ENCODE measurements at regions not wholly inside any gene's neighbourhood (a gene's known extent, or its start where the extent isn't known, plus 50 kb on each side); places are given as distances from the start of the nearest gene placed in this dataset.
"Not testable (repeated sequence)": the region's sequence is repeated elsewhere in the genome, so short reads cannot be mapped to it uniquely, and the experiment has no call there.

DNA sequence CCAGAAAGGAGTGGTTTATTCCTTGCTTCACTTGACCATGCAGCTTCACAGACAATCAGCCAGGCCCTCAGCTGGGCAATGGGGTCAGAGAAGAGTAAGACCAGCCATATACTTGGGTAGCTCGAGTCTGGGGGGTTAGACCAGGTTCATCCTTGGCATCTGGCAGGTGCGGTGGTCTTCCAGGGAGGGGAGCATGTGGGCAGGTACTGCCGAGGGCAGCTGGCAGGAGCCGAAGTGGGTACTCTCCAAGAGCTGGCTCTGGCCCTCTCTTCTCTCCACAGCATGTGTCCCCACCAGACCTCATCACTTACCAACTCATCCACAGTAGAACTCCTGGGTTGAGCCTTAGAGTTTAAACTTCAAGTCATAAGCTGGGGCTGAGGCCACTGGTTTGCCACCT is 156.8 kb downstream of the FOXD2 start:
- DNase-seq (ENCODE audit: low read depth), result no peak

DNA sequence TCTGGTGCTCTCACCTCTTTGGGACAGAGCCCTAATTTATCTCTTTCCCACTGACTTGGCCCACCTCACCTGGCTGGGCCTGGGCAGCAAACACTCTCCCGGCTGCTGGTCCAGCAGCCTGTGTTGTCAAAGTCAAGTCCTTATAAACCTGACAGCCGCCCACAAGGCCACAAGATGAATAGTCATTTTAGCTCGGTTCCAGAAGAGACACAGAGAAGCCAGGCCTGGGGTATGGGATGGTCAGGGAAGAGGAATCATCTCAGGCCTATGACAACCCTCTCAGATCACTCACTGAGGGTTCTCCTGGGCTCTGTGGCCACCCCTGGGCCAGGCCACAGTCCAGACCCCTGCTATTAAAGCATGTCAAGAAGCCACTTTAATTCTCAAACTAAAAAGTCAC is 158.5 kb downstream of the FOXD2 start:
- no peak for DNase-seq (ENCODE audit: low read depth)

DNA sequence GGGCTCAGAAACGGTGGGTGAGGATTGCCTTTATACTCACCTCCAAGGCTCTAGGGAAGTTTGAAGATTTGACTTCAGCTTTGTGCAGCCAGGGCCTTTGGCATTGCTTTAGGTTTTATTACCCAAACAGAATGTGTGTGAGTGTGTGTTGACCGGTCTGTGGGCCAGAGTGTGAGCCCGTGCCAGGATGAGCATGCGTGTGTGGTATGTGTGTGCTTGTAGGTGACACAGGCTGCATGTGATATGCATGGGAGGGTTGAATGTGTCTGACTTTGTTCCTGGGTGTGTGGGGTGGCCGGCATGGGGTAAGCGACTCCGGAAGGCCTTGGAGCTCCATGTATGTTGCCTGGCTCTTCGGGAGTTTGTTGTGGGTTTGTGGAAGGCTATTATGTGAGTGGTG is 160.5 kb downstream of the FOXD2 start:
- DNase-seq (ENCODE audit: low read depth), result no peak

DNA sequence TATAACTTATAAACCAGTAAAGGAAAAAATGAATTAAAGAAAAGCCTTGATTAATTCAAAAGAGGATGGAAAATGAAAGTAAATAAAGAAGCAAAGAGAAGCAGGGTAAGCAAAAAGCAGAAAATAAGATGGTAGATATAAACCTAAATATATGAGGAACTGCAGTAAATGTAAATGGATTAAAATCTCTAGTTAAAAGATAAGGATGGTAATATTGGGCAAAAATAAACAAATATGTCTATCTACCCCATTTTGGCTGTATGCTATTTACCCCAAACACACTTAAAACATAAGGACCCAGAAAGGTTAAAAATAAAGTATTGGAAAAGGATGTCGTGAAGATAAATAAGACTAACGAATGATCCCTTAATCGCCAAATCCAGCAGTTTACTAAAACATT is 161.9 kb downstream of the FOXD2 start:
- DNase-seq (ENCODE audit: low read depth), result no peak

DNA sequence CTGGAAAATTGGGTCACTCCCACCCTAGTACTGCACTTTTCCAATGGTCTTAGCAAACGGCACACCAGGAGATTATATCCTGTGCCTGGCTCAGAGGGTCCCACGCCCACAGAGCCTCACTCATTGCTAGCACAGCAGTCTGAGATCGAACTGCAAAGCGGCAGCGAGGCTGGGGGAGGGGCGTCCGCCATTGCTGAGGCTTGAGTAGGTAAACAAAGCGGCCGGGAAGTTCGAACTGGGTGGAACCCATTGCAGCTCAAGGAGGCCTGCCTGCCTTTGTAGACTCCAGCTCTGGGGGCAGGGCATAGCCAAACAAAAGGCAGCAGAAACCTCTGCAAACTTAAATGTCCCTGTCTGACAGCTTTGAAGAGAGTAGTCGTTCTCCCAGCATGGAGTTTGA is 164.6 kb downstream of the FOXD2 start:
- not testable (repeated sequence) for DNase-seq (ENCODE audit: low read depth)

DNA sequence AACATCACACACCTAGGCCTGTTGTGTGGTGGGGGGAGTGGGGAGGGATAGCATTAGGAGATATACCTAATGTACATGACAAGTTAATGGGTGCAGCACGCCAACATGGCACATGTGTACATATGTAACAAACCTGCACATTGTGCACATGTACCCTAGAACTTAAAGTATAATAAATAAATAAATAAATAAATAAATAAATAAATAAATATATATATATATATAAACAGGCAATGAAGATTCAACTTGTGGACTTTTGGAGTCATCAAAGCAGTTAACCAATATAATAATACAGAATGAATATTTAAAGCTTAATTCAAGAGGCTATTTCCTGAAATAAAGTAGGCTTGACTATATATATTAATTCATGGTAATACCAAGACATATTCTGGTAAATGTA is 167.0 kb downstream of the FOXD2 start:
- DNase-seq (ENCODE audit: low read depth), result not testable (repeated sequence)

DNA sequence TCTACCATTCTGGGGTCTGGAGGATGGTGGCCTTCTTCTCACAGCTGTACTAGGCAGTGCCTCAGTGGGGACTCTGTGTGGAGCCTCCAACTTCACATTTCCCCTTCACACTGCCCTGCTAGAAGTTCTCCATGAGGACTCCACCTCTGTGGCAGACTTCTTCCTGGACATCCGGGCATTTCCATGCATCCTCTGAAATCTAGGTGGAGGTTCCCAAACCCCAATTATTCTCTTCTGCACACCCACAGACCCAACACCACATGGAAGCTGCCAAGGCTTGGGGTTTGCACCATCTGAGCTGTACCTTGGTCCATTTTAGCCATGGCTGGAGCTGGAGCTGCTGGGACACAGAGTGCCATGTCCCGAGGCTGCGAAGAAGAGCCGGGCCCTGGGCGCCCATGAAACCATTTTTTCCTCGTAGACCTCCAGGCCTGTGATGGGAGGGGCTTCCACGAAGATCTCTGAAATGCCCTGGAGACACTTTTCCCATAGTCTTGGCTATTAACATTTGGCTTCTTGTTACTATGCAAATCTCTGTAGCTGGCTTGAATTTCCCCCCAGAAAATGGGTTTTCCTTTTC is 170.5 kb downstream of the FOXD2 start:
- no peak for DNase-seq (ENCODE audit: low read depth)

DNA sequence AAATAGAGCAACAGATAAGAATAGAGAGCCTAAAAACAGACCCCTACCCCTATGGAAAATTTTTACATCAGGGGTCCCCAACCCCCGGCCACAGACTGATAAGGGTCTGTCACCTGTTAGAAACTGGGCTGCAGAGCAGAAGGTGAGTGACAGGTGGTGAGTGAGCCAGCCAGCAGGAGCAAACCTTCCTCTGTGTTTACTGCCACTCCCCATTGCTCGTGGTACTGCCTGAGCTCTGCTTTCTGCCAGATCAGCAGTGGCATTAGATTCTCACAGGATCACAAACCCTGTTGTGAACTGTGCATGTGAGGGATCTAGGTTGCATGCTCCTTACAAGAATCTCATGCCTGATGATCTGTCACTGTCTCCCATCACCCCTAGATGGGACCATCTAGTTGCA is 174.1 kb downstream of the FOXD2 start:
- no peak for DNase-seq (ENCODE audit: low read depth)

DNA sequence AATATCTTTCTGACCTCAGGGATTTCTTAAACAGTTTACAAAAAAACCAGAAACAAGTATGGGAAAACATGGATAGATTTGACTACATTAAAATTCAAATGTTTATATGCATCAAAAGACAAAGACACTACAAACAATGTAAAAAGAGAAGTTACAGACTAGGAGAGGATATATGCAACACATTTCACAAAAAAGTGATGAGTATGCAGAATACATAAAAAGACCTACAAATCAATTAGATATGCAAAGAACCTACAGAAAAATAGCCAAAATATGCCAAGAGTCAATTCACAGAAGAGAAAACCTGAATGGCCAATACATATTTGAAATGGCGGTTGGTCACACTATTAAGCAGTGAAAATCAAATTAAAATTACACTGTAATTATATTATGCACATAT is 175.0 kb downstream of the FOXD2 start:
- DNase-seq (ENCODE audit: low read depth), result no peak

DNA sequence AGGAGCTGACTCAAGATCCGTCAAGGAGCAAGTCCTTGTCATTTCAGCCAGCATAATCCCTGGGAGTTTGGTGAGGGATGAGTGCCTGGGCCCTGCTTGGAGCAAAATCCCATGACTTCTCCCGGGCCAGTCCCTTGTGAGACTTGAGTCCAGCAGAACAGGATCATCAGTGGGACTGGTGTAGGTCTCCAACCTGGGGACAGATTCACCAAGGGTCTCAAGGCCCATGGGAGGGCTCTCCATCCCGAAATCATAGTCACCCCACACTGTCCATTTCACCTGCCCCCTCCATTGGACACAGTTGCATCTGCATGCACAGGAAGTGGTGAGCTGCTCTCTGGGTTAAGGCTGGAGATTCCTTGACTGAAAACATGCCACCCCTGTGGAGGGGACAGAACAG is 178.2 kb downstream of the FOXD2 start:
- no peak for DNase-seq (ENCODE audit: low read depth)

DNA sequence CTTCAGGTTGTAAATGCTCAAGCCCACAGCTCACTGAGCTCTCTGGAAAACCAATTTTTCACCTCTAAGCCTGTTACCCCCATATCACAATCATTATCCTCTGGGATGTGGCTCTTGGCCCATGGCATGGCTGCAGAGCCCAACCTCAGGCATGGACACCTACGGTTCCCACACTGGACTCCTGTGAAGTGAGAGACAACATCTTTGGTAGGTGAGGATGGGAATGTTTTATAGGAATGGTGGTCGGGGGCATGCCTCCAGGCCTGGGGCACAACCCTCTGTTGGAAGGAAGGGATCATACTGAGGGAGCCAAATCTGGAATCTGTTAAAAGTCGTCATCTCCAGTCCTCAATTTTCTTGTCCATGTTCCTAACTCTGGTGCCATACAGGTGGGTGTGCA is 179.1 kb downstream of the FOXD2 start:
- DNase-seq (ENCODE audit: low read depth), result no peak

DNA sequence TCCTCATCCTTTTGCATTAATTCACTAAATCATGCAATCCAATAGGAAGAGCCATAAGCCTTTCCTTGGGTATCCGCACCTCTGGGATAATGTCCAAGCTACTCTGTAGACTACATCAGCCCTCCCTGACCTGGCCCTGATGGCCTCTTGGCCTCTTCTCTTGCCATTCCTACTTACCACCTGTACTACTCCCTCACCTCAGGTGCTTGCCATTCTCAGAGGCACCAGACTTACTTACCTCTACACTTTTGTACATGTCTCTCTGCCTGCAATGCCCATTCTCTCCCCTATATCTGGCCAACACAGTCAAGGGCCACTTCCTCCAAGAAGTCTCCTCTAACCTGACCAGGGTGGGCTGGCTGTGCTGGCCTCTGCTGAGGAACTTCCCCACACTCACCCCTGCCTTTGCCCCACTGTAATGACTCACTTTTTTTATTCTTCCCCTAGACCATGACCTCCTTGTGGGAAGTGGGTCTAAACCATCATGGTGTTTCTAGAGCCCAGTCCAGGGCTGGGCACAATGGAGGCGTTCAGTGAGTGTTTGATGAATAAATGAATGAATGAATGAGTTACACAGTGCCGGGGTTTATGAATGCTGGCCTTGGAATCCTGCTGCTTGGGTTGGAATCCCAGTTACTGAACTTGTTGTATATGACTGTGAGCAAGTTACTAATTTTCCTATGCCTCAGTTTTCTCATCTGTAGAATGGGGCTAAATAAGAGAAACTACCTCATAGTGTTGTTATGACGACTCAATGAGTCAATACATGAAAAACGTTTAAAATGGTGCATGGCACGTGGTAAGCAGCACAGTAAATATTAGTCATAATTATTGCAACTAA is 179.8 kb downstream of the FOXD2 start:
- no peak for DNase-seq (ENCODE audit: low read depth)

DNA sequence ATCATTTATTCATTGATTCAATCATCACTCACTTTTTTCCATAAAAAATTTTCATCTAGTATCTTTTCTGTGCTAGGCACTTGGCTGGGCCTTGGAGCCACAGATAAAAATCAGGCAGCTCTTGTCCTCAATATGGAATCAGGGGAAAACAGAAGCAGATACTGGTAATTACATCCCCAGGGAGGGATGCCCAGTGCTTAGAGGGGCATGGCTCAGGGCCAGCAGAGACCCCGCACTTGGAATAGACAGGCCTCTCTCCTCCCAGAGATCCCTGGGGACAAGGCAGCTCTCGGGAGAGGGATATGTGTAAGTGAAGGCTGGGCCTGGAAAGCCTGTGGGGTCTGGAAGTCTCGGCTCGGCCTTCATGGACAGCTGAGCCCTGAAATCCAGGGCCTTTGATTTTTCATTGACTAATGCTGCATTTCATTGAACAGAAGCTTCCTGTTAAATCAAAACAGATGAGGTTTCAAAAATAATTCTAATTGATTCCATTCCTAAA is 180.4 kb downstream of the FOXD2 start:
- DNase-seq (ENCODE audit: low read depth), result no peak

DNA sequence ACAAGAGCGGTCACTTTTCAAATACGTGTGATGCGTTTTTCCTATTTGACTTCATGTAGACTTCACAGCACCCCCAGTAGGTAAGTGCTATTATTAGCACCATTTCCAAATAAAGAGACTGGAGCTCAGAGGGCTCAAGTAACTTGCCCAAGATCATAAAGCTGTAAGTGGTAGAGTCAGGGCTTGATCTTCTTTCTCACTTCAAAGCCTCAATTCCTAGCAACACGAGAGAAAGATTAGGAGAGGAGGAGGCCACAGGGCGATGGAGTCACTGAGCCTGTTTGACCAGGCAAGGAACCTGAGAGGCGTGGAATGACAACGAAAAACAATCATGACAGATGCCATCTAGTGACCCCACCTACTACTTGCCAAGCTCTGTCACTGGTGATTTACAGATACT is 181.0 kb downstream of the FOXD2 start:
- no peak for DNase-seq (ENCODE audit: low read depth)

DNA sequence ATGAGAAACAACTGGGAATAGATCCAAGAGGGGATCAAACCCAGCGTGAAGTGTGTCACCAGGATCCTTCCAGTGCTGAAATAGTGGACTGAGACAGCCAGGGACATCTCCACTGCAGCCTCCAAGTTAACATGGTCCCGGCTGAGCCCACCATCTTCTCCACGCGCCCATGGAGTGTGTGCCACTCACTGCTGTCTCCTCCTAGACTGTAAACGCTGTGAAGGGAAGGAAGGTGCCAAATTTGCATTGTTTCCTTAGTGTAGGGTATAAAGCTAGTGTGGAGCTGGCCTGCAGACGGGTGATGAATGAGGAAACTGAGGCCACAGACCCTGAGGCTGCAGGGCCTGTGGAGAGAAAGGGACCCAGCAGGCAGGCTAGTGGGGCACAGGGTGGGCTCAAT is 183.6 kb downstream of the FOXD2 start:
- DNase-seq (ENCODE audit: low read depth), result no peak

DNA sequence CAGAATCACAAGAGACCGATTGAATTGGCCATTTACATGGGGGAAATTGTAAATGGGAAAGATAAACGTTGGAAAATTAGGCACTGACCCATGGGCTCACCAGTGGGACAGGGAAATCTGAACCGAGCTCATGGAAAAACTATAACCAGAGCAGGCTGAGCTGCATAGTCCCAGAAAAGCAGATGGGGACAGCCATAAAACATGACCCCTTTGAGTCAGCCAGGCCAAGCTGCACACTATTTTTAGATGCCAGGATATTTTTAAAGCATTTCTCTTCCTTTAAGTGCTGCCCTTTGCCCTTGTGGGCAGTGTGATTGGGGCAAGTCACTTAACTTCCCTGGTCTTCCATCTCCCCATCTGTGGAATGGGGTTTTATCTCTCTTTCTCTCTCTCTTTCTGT is 184.1 kb downstream of the FOXD2 start:
- no peak for DNase-seq (ENCODE audit: low read depth)

DNA sequence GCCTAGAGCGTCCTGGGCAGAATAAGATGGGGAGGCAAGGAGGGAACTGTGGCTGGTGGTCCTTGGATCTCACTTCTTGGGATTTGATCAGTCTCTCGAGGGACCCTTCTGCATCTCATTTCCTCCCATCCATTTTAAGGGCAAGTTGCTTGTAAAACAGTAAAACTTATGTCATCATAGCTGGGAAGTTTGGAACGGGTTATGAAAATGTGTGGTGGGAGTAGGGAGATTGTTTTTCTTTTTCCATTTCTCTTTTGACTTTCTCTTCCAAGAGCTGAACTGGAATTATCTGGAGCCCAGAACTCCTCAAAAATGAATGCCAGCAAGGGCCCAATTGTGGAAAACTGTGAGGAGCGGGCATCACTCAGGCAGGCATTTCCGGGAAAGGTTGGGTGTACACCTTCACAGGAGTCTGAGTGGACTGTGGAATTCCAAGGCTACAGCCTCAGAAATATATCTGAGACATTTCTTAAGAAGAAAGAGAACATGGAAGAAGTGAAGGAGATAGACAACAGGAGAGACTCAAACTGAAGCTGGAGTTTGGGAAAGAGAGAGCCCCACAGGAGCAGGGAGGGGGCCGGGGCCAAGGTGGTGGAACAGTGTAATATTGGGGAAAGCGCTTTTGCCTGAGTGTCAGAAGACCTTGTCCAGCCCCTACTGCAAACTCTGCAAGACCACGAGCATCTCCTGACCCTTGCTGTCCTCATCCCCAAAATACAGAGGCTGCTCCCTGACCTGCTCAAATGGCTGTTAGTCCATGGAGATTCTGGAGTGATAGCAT is 185.1 kb downstream of the FOXD2 start:
- no peak for DNase-seq (ENCODE audit: low read depth)

DNA sequence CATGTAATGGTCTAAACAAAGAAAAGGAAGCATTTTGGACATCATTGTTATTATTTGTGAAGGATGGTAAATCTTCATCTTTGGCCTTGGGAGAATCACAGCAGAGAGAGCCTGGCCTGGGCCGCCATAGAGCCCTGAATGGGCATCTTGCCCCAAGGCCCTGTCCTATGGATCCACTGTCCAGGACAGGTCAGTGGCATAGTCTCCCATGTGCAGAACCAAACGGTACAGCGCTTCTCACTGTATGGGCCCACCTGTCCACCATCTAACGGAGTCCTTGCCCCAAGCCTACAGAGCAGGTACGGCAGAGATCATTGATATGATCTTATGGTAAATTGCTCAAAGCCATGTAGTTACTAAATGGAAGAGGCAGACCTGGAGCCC is 185.7 kb downstream of the FOXD2 start:
- DNase-seq (ENCODE audit: low read depth), result no peak

DNA sequence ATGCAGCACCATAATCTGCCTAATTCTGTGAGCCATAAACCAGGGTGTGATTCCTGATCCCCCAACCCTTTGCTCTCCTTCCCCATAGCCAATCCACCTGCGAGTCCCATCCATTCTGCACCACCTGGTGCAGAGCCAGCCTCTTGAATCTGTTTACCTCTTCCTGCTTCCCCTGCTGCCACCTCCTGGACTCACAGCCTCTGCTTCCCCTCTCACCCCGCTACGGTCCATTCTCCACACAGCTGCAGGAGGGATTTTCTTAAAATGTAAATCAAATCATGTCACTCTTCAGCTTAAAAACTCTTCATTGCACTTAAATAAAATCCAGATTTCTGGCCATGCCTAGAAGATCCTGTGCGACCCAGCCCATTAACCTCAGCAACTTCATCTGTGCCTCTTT is 186.7 kb downstream of the FOXD2 start:
- no peak for DNase-seq (ENCODE audit: low read depth)

DNA sequence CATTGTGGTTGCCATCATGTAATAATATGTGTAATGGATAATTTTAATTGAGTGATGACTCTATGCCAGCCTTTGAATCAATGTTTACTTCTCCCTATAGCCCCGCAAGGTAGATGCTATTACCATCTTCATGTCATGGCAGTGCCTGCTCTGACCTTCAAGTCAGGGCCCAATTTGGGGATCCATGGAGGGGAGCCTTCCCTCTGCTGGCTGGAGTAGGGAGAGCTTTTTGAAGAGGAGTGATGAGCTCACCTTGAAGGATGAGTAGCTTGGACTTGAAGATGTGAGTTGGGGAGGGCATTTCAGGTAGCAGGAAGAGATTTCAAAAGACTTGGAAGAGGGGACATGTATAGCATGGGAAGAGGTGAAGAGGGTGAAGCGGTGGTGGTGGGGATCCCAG is 189.2 kb downstream of the FOXD2 start:
- no peak for DNase-seq (ENCODE audit: low read depth)

DNA sequence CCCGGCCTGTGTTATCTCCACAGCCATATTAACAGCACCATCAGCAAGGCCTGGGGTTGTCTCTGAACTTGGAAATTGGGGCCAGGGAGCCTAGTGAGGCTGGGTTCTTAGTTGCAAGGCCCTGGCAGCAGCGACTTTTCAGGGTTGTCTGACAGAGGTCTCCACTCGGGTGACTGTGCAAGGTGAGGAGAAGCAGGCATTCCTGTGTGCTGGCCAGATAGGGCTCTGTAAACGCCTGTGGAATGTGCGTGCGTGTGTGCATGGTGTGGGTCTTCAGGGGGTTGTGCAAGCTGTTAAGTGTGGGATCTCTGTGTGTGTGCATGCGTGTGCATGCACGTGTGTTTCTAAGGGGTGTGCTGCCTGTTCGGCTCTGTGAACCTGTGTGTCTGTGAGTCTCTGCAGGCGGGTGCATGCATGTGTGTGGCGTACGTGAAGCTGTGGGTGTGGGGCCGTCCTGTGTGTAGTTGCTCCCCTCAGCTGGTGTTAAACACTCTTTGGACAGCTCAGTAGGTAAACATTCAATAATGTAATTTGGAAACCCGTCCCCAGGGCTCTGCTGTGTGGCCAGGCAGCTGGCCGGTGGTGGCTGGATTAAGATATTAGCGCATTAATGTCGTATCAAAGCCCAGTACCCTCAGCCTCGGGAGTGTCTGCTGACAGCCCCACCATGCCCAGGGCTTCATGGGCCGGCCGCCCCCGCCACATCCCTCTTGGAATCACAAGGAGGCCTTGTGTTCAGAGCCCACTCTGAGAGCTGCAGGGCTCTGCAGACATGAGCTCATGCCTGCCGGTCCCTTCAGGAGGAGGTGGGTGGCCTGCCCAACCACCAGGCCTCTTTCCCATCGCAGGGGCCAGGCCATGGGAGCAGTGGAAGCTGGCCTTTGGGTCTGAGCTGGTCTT is 189.9 kb downstream of the FOXD2 start:
- no peak for DNase-seq (ENCODE audit: low read depth)

DNA sequence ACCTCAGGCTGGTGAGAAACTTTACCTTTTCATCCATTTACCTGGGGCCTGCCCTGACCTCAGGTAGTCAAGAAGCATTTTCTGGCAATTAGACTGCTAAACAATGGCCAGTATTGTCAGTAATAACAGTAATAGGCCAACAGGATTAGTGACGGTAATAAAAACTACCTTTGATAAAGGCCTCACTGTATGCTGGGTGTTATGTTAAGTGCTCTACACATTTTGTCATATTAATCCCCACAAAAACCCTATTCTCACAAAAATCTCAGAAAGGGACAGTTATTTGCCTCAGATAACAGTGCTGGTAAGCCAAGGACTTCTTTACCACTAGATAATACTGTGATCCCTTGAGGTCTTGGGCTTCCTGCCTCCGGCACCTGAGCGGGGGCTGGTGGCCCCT is 191.4 kb downstream of the FOXD2 start:
- no peak for DNase-seq (ENCODE audit: low read depth)

All from T follicular helper cell (primary cell).